Natural killer cell treated with Interleukin-12 subunit alpha and Interleukin-12 subunit beta and Interleukin-15 and Interleukin-18, amount 100 ng/mL, for 72 hours (primary cell): ENCODE measurements at regions not wholly inside any gene's neighbourhood (a gene's known extent, or its start where the extent isn't known, plus 50 kb on each side); places are given as distances from the start of the nearest gene placed in this dataset.
"Not testable (repeated sequence)": the region's sequence is repeated elsewhere in the genome, so short reads cannot be mapped to it uniquely, and the experiment has no call there.

Source experiments
- ATAC-seq, 2 donors: fragments of 150-1000 bp; cut with Tn5 transposase in 1 of 2; sonication (Bioruptor Pico), chemical (Tn5 transposase) in 1 of 2; 2 replicates each; pipeline ENCODE4 v1.10.0; 2021
- DNase-seq: peaks from one replicate; pipeline ENCODE4 v3.0.0; 2022; ENCODE audit warnings: low spot score
- H3K27ac Mint-ChIP-seq, 2 donors: 1 replicate in 1 of 2; 2 replicates in 1 of 2; pipeline ENCODE4 v1.8.0; 2022; ENCODE audit warnings: mixed read lengths in 2 of 2, mild to moderate bottlenecking in 1 of 2, moderate library complexity in 1 of 2
- H3K27me3 Mint-ChIP-seq, 2 donors: 1 replicate in 1 of 2; 2 replicates in 1 of 2; pipeline ENCODE4 v1.8.0; 2022; ENCODE audit warnings: mixed read lengths in 2 of 2
- H3K36me3 Mint-ChIP-seq: one replicate; pipeline ENCODE4 v1.8.0; 2022; ENCODE audit warnings: mixed read lengths
- H3K4me1 Mint-ChIP-seq, 2 donors: 1 replicate in 1 of 2; 2 replicates in 1 of 2; pipeline ENCODE4 v1.8.0; 2022; ENCODE audit warnings: low read depth in 2 of 2, mixed read lengths in 2 of 2, mild to moderate bottlenecking in 1 of 2
- H3K4me3 Mint-ChIP-seq: one replicate; pipeline ENCODE4 v1.8.0; 2022; ENCODE audit warnings: mixed read lengths
- H3K9me3 Mint-ChIP-seq: 2 replicates; pipeline ENCODE4 v1.8.0; 2022; ENCODE audit warnings: mixed read lengths

- not testable (repeated sequence) for ATAC-seq, H3K4me1 Mint-ChIP-seq, H3K27me3 Mint-ChIP-seq, DNase-seq, H3K4me3 Mint-ChIP-seq, H3K27ac Mint-ChIP-seq
- Mint-ChIP-seq H3K36me3 (peaks cover 41% of the 10 kb centered on the region), H3K9me3 (peaks cover 14% of the 10 kb centered on the region)
Observed at GRCh38 chr11:13614918-13615317, 53.5 kb upstream of the FAR1 start.

- no peak overlapping the region for H3K27ac Mint-ChIP-seq
- no peak for ATAC-seq
Observed at GRCh38 chr11:13608656-13609055, 59.8 kb upstream of the FAR1 start.

GRCh38 chr11:13606701-13607100 is 61.8 kb upstream of the FAR1 start:
- Mint-ChIP-seq H3K36me3 (no peaks in the 10 kb centered on the region), H3K27ac (no peak overlapping the region), H3K27me3 (peaks cover 0 to 2% of the 10 kb centered on the region in 2 donors), H3K4me3 (no peak overlapping the region), H3K9me3 (no peaks in the 10 kb centered on the region), H3K4me1 (no peaks in the 10 kb centered on the region)
- no peak for ATAC-seq
- DNase-seq, result no peak

More at GRCh38 chr11:13608656-13609055, 59.8 kb upstream of the FAR1 start:
- Mint-ChIP-seq H3K36me3 (no peaks in the 10 kb centered on the region), H3K9me3 (no peaks in the 10 kb centered on the region), H3K27me3 (peaks cover 0 to 5% of the 10 kb centered on the region in 2 donors), H3K4me3 (no peak overlapping the region), H3K4me1 (no peaks in the 10 kb centered on the region)
- no peak for DNase-seq

GRCh38 chr11:13603661-13604060 is 64.8 kb upstream of the FAR1 start:
- no peaks in the 10 kb centered on the region for H3K4me1 Mint-ChIP-seq
- no peak overlapping the region for H3K4me3 Mint-ChIP-seq
- no peaks in the 10 kb centered on the region for H3K36me3 Mint-ChIP-seq
- H3K27me3 Mint-ChIP-seq, result peaks cover 0 to 7% of the 10 kb centered on the region in 2 donors
- no peaks in the 10 kb centered on the region for H3K9me3 Mint-ChIP-seq
- DNase-seq (no peak), ATAC-seq (no peak)
- no peak overlapping the region for H3K27ac Mint-ChIP-seq

GRCh38 chr11:13602844-13603243 is 65.6 kb upstream of the FAR1 start:
- ATAC-seq (no peak), DNase-seq (no peak)
- H3K27me3 Mint-ChIP-seq, result peaks cover 0 to 5% of the 10 kb centered on the region in 2 donors
- H3K9me3 Mint-ChIP-seq, result no peaks in the 10 kb centered on the region
- no peak overlapping the region for H3K4me3 Mint-ChIP-seq
- no peak overlapping the region for H3K27ac Mint-ChIP-seq
- no peaks in the 10 kb centered on the region for H3K36me3 Mint-ChIP-seq
- H3K4me1 Mint-ChIP-seq, result no peaks in the 10 kb centered on the region

GRCh38 chr11:13596611-13597326 is 71.7 kb upstream of the FAR1 start:
- H3K9me3 Mint-ChIP-seq, result no peaks in the 10 kb centered on the region
- DNase-seq, result no peak
- H3K36me3 Mint-ChIP-seq, result no peaks in the 10 kb centered on the region
- H3K27ac Mint-ChIP-seq, result no peak overlapping the region
- no peak overlapping the region for H3K4me3 Mint-ChIP-seq
- peaks cover 0 to 7% of the 10 kb centered on the region in 2 donors for H3K27me3 Mint-ChIP-seq
- no peak for ATAC-seq
- H3K4me1 Mint-ChIP-seq, result no peaks in the 10 kb centered on the region

- peaks cover 2% of the 10 kb centered on the region for H3K36me3 Mint-ChIP-seq
- no peak for ATAC-seq
- no peak overlapping the region for H3K4me3 Mint-ChIP-seq
- no peaks in the 10 kb centered on the region for H3K4me1 Mint-ChIP-seq
- DNase-seq, result no peak
- H3K27ac Mint-ChIP-seq, result no peak overlapping the region
- peaks cover 2 to 4% of the 10 kb centered on the region in 2 donors for H3K27me3 Mint-ChIP-seq
- H3K9me3 Mint-ChIP-seq, result no peaks in the 10 kb centered on the region
Observed at GRCh38 chr11:13595166-13595565, 73.3 kb upstream of the FAR1 start.

- H3K36me3 Mint-ChIP-seq, result peaks cover 11% of the 10 kb centered on the region
- peaks cover 0 to 2% of the 10 kb centered on the region in 2 donors for H3K4me1 Mint-ChIP-seq
- H3K4me3 Mint-ChIP-seq, result no peak overlapping the region
- H3K9me3 Mint-ChIP-seq, result no peaks in the 10 kb centered on the region
- no peak for DNase-seq
- peaks cover 8 to 11% of the 10 kb centered on the region in 2 donors for H3K27me3 Mint-ChIP-seq
- H3K27ac Mint-ChIP-seq, result no peak overlapping the region
- ATAC-seq, result no peak
Observed at GRCh38 chr11:13594044-13594443, 74.4 kb upstream of the FAR1 start.

GRCh38 chr11:13578514-13579140 is 82.8 kb upstream of the PTH start:
- peaks cover 11% of the 10 kb centered on the region for H3K36me3 Mint-ChIP-seq
- DNase-seq, result no peak
- peaks cover 10 to 18% of the 10 kb centered on the region in 2 donors for H3K27me3 Mint-ChIP-seq
- H3K4me1 Mint-ChIP-seq, result peaks cover 15 to 18% of the 10 kb centered on the region in 2 donors
- ATAC-seq, result no peak
- H3K9me3 Mint-ChIP-seq, result peaks cover 6% of the 10 kb centered on the region
- H3K27ac Mint-ChIP-seq, result no peak overlapping the region
- no peak overlapping the region for H3K4me3 Mint-ChIP-seq

- ATAC-seq (no peak), DNase-seq (no peak)
- peaks cover 6% of the 10 kb centered on the region for H3K9me3 Mint-ChIP-seq
- no peak overlapping the region for H3K27ac Mint-ChIP-seq
- H3K4me3 Mint-ChIP-seq, result no peak overlapping the region
- H3K4me1 Mint-ChIP-seq, result peaks cover 15 to 18% of the 10 kb centered on the region in 2 donors
- H3K27me3 Mint-ChIP-seq, result peaks cover 10 to 18% of the 10 kb centered on the region in 2 donors
- H3K36me3 Mint-ChIP-seq, result peaks cover 11% of the 10 kb centered on the region
Observed at GRCh38 chr11:13577881-13578280, 82.1 kb upstream of the PTH start.

GRCh38 chr11:13576995-13577394 is 81.2 kb upstream of the PTH start:
- H3K36me3 Mint-ChIP-seq, result peaks cover 11% of the 10 kb centered on the region
- peaks cover 10 to 21% of the 10 kb centered on the region in 2 donors for H3K27me3 Mint-ChIP-seq
- H3K4me1 Mint-ChIP-seq, result peaks cover 15 to 18% of the 10 kb centered on the region in 2 donors
- H3K4me3 Mint-ChIP-seq, result no peak overlapping the region
- no peak for DNase-seq
- peaks cover 9% of the 10 kb centered on the region for H3K9me3 Mint-ChIP-seq
- ATAC-seq, result no peak
- no peak overlapping the region for H3K27ac Mint-ChIP-seq

GRCh38 chr11:13575385-13575784 is 79.6 kb upstream of the PTH start:
- H3K9me3 Mint-ChIP-seq, ATAC-seq, H3K4me3 Mint-ChIP-seq, H3K36me3 Mint-ChIP-seq, H3K27ac Mint-ChIP-seq, DNase-seq: not testable (repeated sequence)
- peaks cover 14 to 18% of the 10 kb centered on the region in 2 donors for H3K4me1 Mint-ChIP-seq
- peaks cover 5 to 18% of the 10 kb centered on the region in 2 donors for H3K27me3 Mint-ChIP-seq

- peaks cover 4 to 10% of the 10 kb centered on the region in 2 donors for H3K27me3 Mint-ChIP-seq
- no peak for DNase-seq
- no peak for ATAC-seq
- no peak overlapping the region for H3K4me3 Mint-ChIP-seq
- peaks cover 4% of the 10 kb centered on the region for H3K9me3 Mint-ChIP-seq
- H3K36me3 Mint-ChIP-seq, result peaks cover 4% of the 10 kb centered on the region
- no peak overlapping the region for H3K27ac Mint-ChIP-seq
- peaks cover 0 to 4% of the 10 kb centered on the region in 2 donors for H3K4me1 Mint-ChIP-seq
Observed at GRCh38 chr11:13567551-13567950, 71.8 kb upstream of the PTH start.

- H3K4me3 Mint-ChIP-seq, result no peak overlapping the region
- H3K27me3 Mint-ChIP-seq, result peaks cover 0 to 5% of the 10 kb centered on the region in 2 donors
- DNase-seq, result no peak
- ATAC-seq, result no peak
- H3K36me3 Mint-ChIP-seq, result peaks cover 17% of the 10 kb centered on the region
- peaks cover 20 to 21% of the 10 kb centered on the region in 2 donors for H3K4me1 Mint-ChIP-seq
- H3K9me3 Mint-ChIP-seq, result peaks cover 7% of the 10 kb centered on the region
- no peak overlapping the region for H3K27ac Mint-ChIP-seq
Observed at GRCh38 chr11:13561860-13562259, 66.1 kb upstream of the PTH start.
